ENCODE measurements at regions not wholly inside any gene's neighbourhood (a gene's known extent, or its start where the extent isn't known, plus 50 kb on each side); places are given as distances from the start of the nearest gene placed in this dataset.

GRCh38 chr1:229136822-229137221 is 134.1 kb upstream of the RAB4A start:
- H3K27ac ChIP-seq (ENCODE audit: low read length), result no peak overlapping the region
- no peak for TF ChIP-seq CTCF (IDR thresholded peaks at IDR 0.05; ENCODE audit: low read length)
- TF ChIP-seq EZH2phosphoT487 (IDR thresholded peaks at IDR 0.05; ENCODE audit: low read length), result no peak
- TF ChIP-seq EZH2 (optimal IDR thresholded peaks at IDR 0.05; ENCODE audit: low read depth, low read length), result no peak

GRCh38 chr1:229137271-229137670 is 133.6 kb upstream of the RAB4A start:
- no peak for DNase-seq
- H3K9ac ChIP-seq (ENCODE audit: low read length), result no peak overlapping the region
- no peak overlapping the region for H3K4me2 ChIP-seq (ENCODE audit: low read depth, low read length)
- no peaks in the 10 kb centered on the region for H3F3A ChIP-seq (ENCODE audit: insufficient read depth, low read length)
- H4K20me1 ChIP-seq (ENCODE audit: insufficient read depth, low read length), result no peaks in the 10 kb centered on the region
- H3K36me3 ChIP-seq (replicated peaks; ENCODE audit: insufficient read depth, low read length), result no peaks in the 10 kb centered on the region
- H3K27ac ChIP-seq (ENCODE audit: low read length), result no peak overlapping the region
- no peaks in the 10 kb centered on the region for H3K9me2 ChIP-seq (replicated peaks; ENCODE audit: insufficient read depth, low read length)
- no peak overlapping the region for H3K4me3 ChIP-seq (ENCODE audit: low read length)
- no peaks in the 10 kb centered on the region for H3K79me2 ChIP-seq (ENCODE audit: low read length)
- no peaks in the 10 kb centered on the region for H3K27me3 ChIP-seq (replicated peaks; ENCODE audit: insufficient read depth, low read length)
- no peaks in the 10 kb centered on the region for H3K4me1 ChIP-seq (ENCODE audit: low read length)
- no peaks in the 10 kb centered on the region for H3K9me3 ChIP-seq (replicated peaks; ENCODE audit: insufficient read depth, low read length)
- no peak for TF ChIP-seq EZH2 (optimal IDR thresholded peaks at IDR 0.05; ENCODE audit: low read depth, low read length)
- TF ChIP-seq CTCF (IDR thresholded peaks at IDR 0.05; ENCODE audit: low read length), result no peak
- no peak for TF ChIP-seq EZH2phosphoT487 (IDR thresholded peaks at IDR 0.05; ENCODE audit: low read length)
- no peak overlapping the region for H2AFZ ChIP-seq (ENCODE audit: low read length)

More at GRCh38 chr1:229136822-229137221, 134.1 kb upstream of the RAB4A start:
- H3K4me3 ChIP-seq (ENCODE audit: low read length), result no peak overlapping the region
- no peaks in the 10 kb centered on the region for H4K20me1 ChIP-seq (ENCODE audit: insufficient read depth, low read length)
- no peaks in the 10 kb centered on the region for H3K9me3 ChIP-seq (replicated peaks; ENCODE audit: insufficient read depth, low read length)
- no peaks in the 10 kb centered on the region for H3F3A ChIP-seq (ENCODE audit: insufficient read depth, low read length)
- H3K9me2 ChIP-seq (replicated peaks; ENCODE audit: insufficient read depth, low read length), result no peaks in the 10 kb centered on the region
- no peaks in the 10 kb centered on the region for H3K79me2 ChIP-seq (ENCODE audit: low read length)
- no peak overlapping the region for H3K4me2 ChIP-seq (ENCODE audit: low read depth, low read length)
- no peaks in the 10 kb centered on the region for H3K36me3 ChIP-seq (replicated peaks; ENCODE audit: insufficient read depth, low read length)
- no peak overlapping the region for H3K9ac ChIP-seq (ENCODE audit: low read length)
- no peaks in the 10 kb centered on the region for H3K4me1 ChIP-seq (ENCODE audit: low read length)
- no peak for DNase-seq
- no peaks in the 10 kb centered on the region for H3K27me3 ChIP-seq (replicated peaks; ENCODE audit: insufficient read depth, low read length)
- no peak overlapping the region for H2AFZ ChIP-seq (ENCODE audit: low read length)

- H3F3A ChIP-seq (ENCODE audit: insufficient read depth, low read length), result no peaks in the 10 kb centered on the region
- TF ChIP-seq EZH2 (optimal IDR thresholded peaks at IDR 0.05; ENCODE audit: low read depth, low read length), result no peak
- no peak for TF ChIP-seq EZH2phosphoT487 (IDR thresholded peaks at IDR 0.05; ENCODE audit: low read length)
- TF ChIP-seq CTCF (IDR thresholded peaks at IDR 0.05; ENCODE audit: low read length), result no peak
- DNase-seq, result no peak
- no peak overlapping the region for H2AFZ ChIP-seq (ENCODE audit: low read length)
- H3K4me2 ChIP-seq (ENCODE audit: low read depth, low read length), result no peak overlapping the region
- no peaks in the 10 kb centered on the region for H3K4me1 ChIP-seq (ENCODE audit: low read length)
- H3K9me3 ChIP-seq (replicated peaks; ENCODE audit: insufficient read depth, low read length), result no peaks in the 10 kb centered on the region
- no peak overlapping the region for H3K27ac ChIP-seq (ENCODE audit: low read length)
- no peaks in the 10 kb centered on the region for H3K27me3 ChIP-seq (replicated peaks; ENCODE audit: insufficient read depth, low read length)
- no peak overlapping the region for H3K9ac ChIP-seq (ENCODE audit: low read length)
- no peaks in the 10 kb centered on the region for H3K36me3 ChIP-seq (replicated peaks; ENCODE audit: insufficient read depth, low read length)
- H4K20me1 ChIP-seq (ENCODE audit: insufficient read depth, low read length), result no peaks in the 10 kb centered on the region
- H3K4me3 ChIP-seq (ENCODE audit: low read length), result no peak overlapping the region
- H3K9me2 ChIP-seq (replicated peaks; ENCODE audit: insufficient read depth, low read length), result no peaks in the 10 kb centered on the region
- no peaks in the 10 kb centered on the region for H3K79me2 ChIP-seq (ENCODE audit: low read length)
Measured at GRCh38 chr1:229138058-229138457, 132.9 kb upstream of the RAB4A start.
